K562 (cell line): ENCODE measurements at regions not wholly inside any gene's neighbourhood (a gene's known extent, or its start where the extent isn't known, plus 50 kb on each side); places are given as distances from the start of the nearest gene placed in this dataset.

Source experiments
- ATAC-seq: fragments of 200-7000 bp; cut with Tn5 transposase; 3 replicates; pipeline ENCODE4 v1.9.1; 2020; ENCODE audit warnings: moderate library complexity
- BruUV-seq: library from RNA; stranded (reverse); fragments of 400-500 nt; replicated peaks from 2 replicates; lab custom pipeline; 2021; lab: Mats Ljungman, UMichigan
- CTCF ChIA-PET: fragments of 300-600 bp; formaldehyde crosslinking; extraction: SDS; loops from one replicate; lab custom pipeline; 2021; ENCODE audit warnings: low intra/inter-chr PET ratio; lab: Yijun Ruan, JAX
- POLR2A ChIA-PET: fragments of 300-600, 350-650 bp; sonication (Branson Sonifier 250); formaldehyde crosslinking; extraction: SDS; loops from one replicate; lab custom pipeline; 2021; ENCODE audit warnings: antibody characterized with exemption, inconsistent platforms; lab: Yijun Ruan, JAX
- DNase-seq, 4 experiments: peaks; one replicate each; pipeline versions ENCODE4 v3.0.0 to v3.0.0-alpha.2; 2011 to 2018; ENCODE audit warnings: low spot score in 3 of 4, mixed read lengths in 3 of 4; ENCODE audit errors: extremely low read depth in 1 of 4
- FAIRE-seq: peaks from 2 replicates; lab custom pipeline; 2011; peaks lifted over from hg19 to GRCh38; lab: Jason Lieb, UNC
- H2AFZ ChIP-seq: 2 replicates; pipeline ENCODE4 v1.6.0; 2011; ENCODE audit warnings: low read depth, low read length, control low read depth, inconsistent platforms
- H3K27ac ChIP-seq: fragments of 200-600 bp; 3 replicates; pipeline ENCODE4 v1.8.0; 2011; ENCODE audit warnings: low read depth, mild to moderate bottlenecking, control low read depth, inconsistent platforms, low read length, moderate library complexity, mixed read lengths; ENCODE audit errors: extremely low read depth
- H3K27me3 ChIP-seq, 2 experiments: fragments of 300-600 bp in 1 of 2; 2 replicates in 1 of 2; 3 replicates in 1 of 2; pipeline versions ENCODE4 v1.6.0 to v1.8.0; 2011; ENCODE audit warnings: inconsistent platforms in 2 of 2, low read length in 2 of 2, mild to moderate bottlenecking in 1 of 2, mixed read lengths in 1 of 2, moderate library complexity in 1 of 2; ENCODE audit not compliant: control insufficient read depth in 2 of 2, insufficient read depth in 2 of 2
- H3K36me3 ChIP-seq: fragments of 300-600 bp; 3 replicates; pipeline ENCODE4 v1.8.0; 2011; ENCODE audit warnings: mild to moderate bottlenecking, low read length, inconsistent platforms; ENCODE audit not compliant: control insufficient read depth, insufficient read depth
- H3K4me1 ChIP-seq, 2 experiments: fragments of 200-600 bp in 1 of 2; replicated peaks in 1 of 2; 2 replicates in 1 of 2; 3 replicates in 1 of 2; pipeline versions ENCODE4 v1.5.1 to v1.8.0; 2011; ENCODE audit warnings: inconsistent platforms in 2 of 2, low read length in 2 of 2, mild to moderate bottlenecking in 1 of 2, mixed read lengths in 1 of 2, moderate library complexity in 1 of 2; ENCODE audit not compliant: control insufficient read depth in 2 of 2, insufficient read depth in 2 of 2
- H3K4me2 ChIP-seq: 2 replicates; pipeline ENCODE4 v1.6.1; 2011; ENCODE audit warnings: low read length, control low read depth, inconsistent platforms, mixed read lengths; ENCODE audit not compliant: insufficient read depth
- H3K4me3 ChIP-seq: fragments of 200-600 bp; sonication (generic), shearing (Covaris generic); 2 replicates; pipeline ENCODE4 v1.5.1; 2016; ENCODE audit warnings: control low read depth, inconsistent platforms
- H3K79me2 ChIP-seq: fragments of 200-600 bp; 3 replicates; pipeline ENCODE4 v1.8.0; 2011; ENCODE audit warnings: low read length, inconsistent platforms; ENCODE audit not compliant: control insufficient read depth, insufficient read depth
- H3K9ac ChIP-seq, 2 experiments: 2 replicates each; pipeline versions ENCODE4 v1.6.0 to v1.6.1; 2011; ENCODE audit warnings: low read depth in 2 of 2, low read length in 2 of 2, control low read depth in 1 of 2, inconsistent platforms in 1 of 2, mild to moderate bottlenecking in 1 of 2, mixed read lengths in 1 of 2; ENCODE audit not compliant: insufficient read depth in 1 of 2
- H3K9me1 ChIP-seq: one replicate; pipeline ENCODE4 v1.6.0; 2011; ENCODE audit warnings: inconsistent platforms, mild to moderate bottlenecking, low read length, moderate library complexity; ENCODE audit not compliant: control insufficient read depth, insufficient read depth
- H3K9me3 ChIP-seq: replicated peaks from 2 replicates; pipeline ENCODE4 v1.5.1; 2011; ENCODE audit warnings: low read depth, low read length, inconsistent platforms; ENCODE audit not compliant: control insufficient read depth, insufficient read depth
- H4K20me1 ChIP-seq: replicated peaks from 2 replicates; pipeline ENCODE4 v1.6.1; 2011; ENCODE audit warnings: low read length, inconsistent platforms, mixed read lengths; ENCODE audit not compliant: control insufficient read depth, insufficient read depth
- CHD4 ChIP-seq: fragments of 200-600 bp; sonication (generic); IDR thresholded peaks from 3 replicates; pipeline ENCODE4 v1.6.1; 2012; ENCODE audit warnings: low read depth, mild to moderate bottlenecking, mixed read lengths, low read length, inconsistent platforms; ENCODE audit not compliant: insufficient read depth, insufficient replicate concordance, poor library complexity, severe bottlenecking
- CREB1 ChIP-seq, 2 experiments: sonication (generic) in 1 of 2; formaldehyde crosslinking in 1 of 2; IDR thresholded peaks; 2 replicates each; pipeline versions ENCODE4 v1.6.1 to v1.8.0; 2012 to 2022; ENCODE audit warnings: inconsistent platforms in 1 of 2, mild to moderate bottlenecking in 1 of 2, missing genetic modification reagents in 1 of 2, moderate library complexity in 1 of 2
- KLF10 ChIP-seq: fragments of 250-450 bp; sonication (Bioruptor Pico); IDR thresholded peaks from 2 replicates; pipeline ENCODE4 v1.6.1; 2021; ENCODE audit warnings: matching md5 sums
- NCOR1 ChIP-seq: fragments of 450-650 bp; IDR thresholded peaks from 2 replicates; pipeline ENCODE4 v1.6.1; 2016; ENCODE audit warnings: mild to moderate bottlenecking, moderate library complexity
- NKRF ChIP-seq: fragments of 450-650 bp; IDR thresholded peaks from 2 replicates; pipeline ENCODE4 v1.6.1; 2016; ENCODE audit warnings: borderline replicate concordance
- PRPF4 ChIP-seq: fragments of 200-400 bp; formaldehyde crosslinking; IDR thresholded peaks from one replicate; pipeline ENCODE4 v1.6.1; 2017; ENCODE audit warnings: low read length, low read depth, mild to moderate bottlenecking; ENCODE audit not compliant: insufficient read depth, poor library complexity, severe bottlenecking
- RBM15 ChIP-seq: fragments of 200-400 bp; formaldehyde crosslinking; IDR thresholded peaks from 2 replicates; pipeline ENCODE4 v1.6.1; 2018; ENCODE audit warnings: mild to moderate bottlenecking, low read length, moderate library complexity; ENCODE audit not compliant: insufficient read depth
- RBM39 ChIP-seq: fragments of 200-400 bp; formaldehyde crosslinking; optimal IDR thresholded peaks from 2 replicates; pipeline ENCODE3; 2018; ENCODE audit warnings: low read depth, low read length
- RFX1 ChIP-seq: fragments of 450-650 bp; IDR thresholded peaks from 2 replicates; pipeline ENCODE4 v1.6.1; 2016; ENCODE audit warnings: mild to moderate bottlenecking, moderate library complexity
- RNF2 ChIP-seq: sonication (generic); IDR thresholded peaks from 2 replicates; pipeline ENCODE4 v1.6.1; 2016
- ZBTB1 ChIP-seq: sonication (generic); formaldehyde crosslinking; IDR thresholded peaks from 2 replicates; pipeline ENCODE4 v1.8.1; 2023; ENCODE audit warnings: missing genetic modification reagents, low read depth, mild to moderate bottlenecking, borderline replicate concordance
- ZC3H8 ChIP-seq: fragments of 450-650 bp; IDR thresholded peaks from 2 replicates; pipeline ENCODE4 v1.6.1; 2017
- ZNF280A ChIP-seq: fragments of 450-650 bp; IDR thresholded peaks from 2 replicates; pipeline ENCODE4 v1.6.1; 2018; ENCODE audit warnings: mild to moderate bottlenecking, low read depth; ENCODE audit not compliant: partially characterized antibody
- ZNF354B ChIP-seq: fragments of 250-450 bp; sonication (Bioruptor Pico); IDR thresholded peaks from 2 replicates; pipeline ENCODE4 v1.4.0; 2020
- WGBS: fragments of 100-300 bp; shearing (Covaris generic); methylation state at CpG from one replicate; pipeline ENCODE4 v1.1.6; 2016; ENCODE audit warnings: low coverage, mixed read lengths; ENCODE audit not compliant: insufficient coverage; ENCODE audit errors: missing lambda C conversion rate; 5-methylcytosine and 5-hydroxymethylcytosine counted together
- in situ Hi-C: fragments of 300-500 bp; cut with MboI; formaldehyde crosslinking; loops from 4 replicates; pipeline ENCODE4 v1.15.0; 2018; ENCODE audit warnings: inconsistent platforms, mixed read lengths
- intact Hi-C: fragments of 100-400 bp; cut with micrococcal nuclease; formaldehyde crosslinking; loops from 2 replicates; pipeline ENCODE4 v1.14.2; 2022
- TF ChIP-seq, protein P1 (sequence below): fragments of 450-650 bp; formaldehyde crosslinking; IDR thresholded peaks from 2 replicates; pipeline ENCODE4 v1.4.0; 2020; ENCODE audit warnings: mild to moderate bottlenecking, moderate library complexity
- TF ChIP-seq, protein P2 (sequence below): fragments of 450-650 bp; IDR thresholded peaks from 2 replicates; pipeline ENCODE4 v1.6.1; 2016; ENCODE audit warnings: missing biosample characterization, missing genetic modification characterization

- Histone ChIP-seq H2AFZ (no peak overlapping the region), H3K9me3 (no peaks in the 10 kb centered on the region), H3K4me2 (no peak overlapping the region), H3K36me3 (no peaks in the 10 kb centered on the region), H3K4me1 (no peaks in the 10 kb centered on the region), H4K20me1 (no peaks in the 10 kb centered on the region), H3K79me2 (no peaks in the 10 kb centered on the region), H3K9ac (no peak overlapping the region), H3K4me3 (no peak overlapping the region)
- FAIRE-seq (no peak), DNase-seq (no peak)
- no TSS peak for BruUV-seq
- intact Hi-C loops (no loop called here), in situ Hi-C loops (no loop called here)
- CTCF ChIA-PET, result no interaction called here
- POLR2A ChIA-PET, result no interaction called here
- 0% methylated on average over 3 of the region's 3 CpGs for WGBS
- TF ChIP-seq RBM39 (no peak), RFX1 (no peak), ZBTB1 (CRISPR knock-in tag) (no peak), NKRF (no peak), CHD4 (no peak), ZC3H8 (no peak), KLF10 (CRISPR knock-in tag) (no peak), RNF2 (no peak), RBM15 (no peak), ZNF354B (CRISPR knock-in tag) (no peak), PRPF4 (no peak), CREB1 (IDR thresholded peaks at IDR 0.05) (no peak), CREB1 (CRISPR knock-in tag; IDR thresholded peaks at IDR 0.05) (no peak), NCOR1 (no peak), ZNF280A (no peak)
- TF ChIP-seq, protein P1, sequence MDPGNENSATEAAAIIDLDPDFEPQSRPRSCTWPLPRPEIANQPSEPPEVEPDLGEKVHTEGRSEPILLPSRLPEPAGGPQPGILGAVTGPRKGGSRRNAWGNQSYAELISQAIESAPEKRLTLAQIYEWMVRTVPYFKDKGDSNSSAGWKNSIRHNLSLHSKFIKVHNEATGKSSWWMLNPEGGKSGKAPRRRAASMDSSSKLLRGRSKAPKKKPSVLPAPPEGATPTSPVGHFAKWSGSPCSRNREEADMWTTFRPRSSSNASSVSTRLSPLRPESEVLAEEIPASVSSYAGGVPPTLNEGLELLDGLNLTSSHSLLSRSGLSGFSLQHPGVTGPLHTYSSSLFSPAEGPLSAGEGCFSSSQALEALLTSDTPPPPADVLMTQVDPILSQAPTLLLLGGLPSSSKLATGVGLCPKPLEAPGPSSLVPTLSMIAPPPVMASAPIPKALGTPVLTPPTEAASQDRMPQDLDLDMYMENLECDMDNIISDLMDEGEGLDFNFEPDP, result no peak
- TF ChIP-seq, protein P2, sequence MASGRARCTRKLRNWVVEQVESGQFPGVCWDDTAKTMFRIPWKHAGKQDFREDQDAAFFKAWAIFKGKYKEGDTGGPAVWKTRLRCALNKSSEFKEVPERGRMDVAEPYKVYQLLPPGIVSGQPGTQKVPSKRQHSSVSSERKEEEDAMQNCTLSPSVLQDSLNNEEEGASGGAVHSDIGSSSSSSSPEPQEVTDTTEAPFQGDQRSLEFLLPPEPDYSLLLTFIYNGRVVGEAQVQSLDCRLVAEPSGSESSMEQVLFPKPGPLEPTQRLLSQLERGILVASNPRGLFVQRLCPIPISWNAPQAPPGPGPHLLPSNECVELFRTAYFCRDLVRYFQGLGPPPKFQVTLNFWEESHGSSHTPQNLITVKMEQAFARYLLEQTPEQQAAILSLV (tag), result no peak
- TF ChIP-seq, all 486 proteins: peak for 0
- ATAC-seq, result no peak
- no peaks in the 10 kb centered on the region for H3K9me1 ChIP-seq
- H3K27me3 ChIP-seq, result no peaks in the 10 kb centered on the region
- no peak overlapping the region for H3K27ac ChIP-seq
These were observed 178.8 kb downstream of the KCTD12 start for GRCh38 chr13:76707360-76707759.
